ENCODE measurements at regions not wholly inside any gene's neighbourhood (a gene's known extent, or its start where the extent isn't known, plus 50 kb on each side); places are given as distances from the start of the nearest gene placed in this dataset.
"Not testable (repeated sequence)": the region's sequence is repeated elsewhere in the genome, so short reads cannot be mapped to it uniquely, and the experiment has no call there.

DNA sequence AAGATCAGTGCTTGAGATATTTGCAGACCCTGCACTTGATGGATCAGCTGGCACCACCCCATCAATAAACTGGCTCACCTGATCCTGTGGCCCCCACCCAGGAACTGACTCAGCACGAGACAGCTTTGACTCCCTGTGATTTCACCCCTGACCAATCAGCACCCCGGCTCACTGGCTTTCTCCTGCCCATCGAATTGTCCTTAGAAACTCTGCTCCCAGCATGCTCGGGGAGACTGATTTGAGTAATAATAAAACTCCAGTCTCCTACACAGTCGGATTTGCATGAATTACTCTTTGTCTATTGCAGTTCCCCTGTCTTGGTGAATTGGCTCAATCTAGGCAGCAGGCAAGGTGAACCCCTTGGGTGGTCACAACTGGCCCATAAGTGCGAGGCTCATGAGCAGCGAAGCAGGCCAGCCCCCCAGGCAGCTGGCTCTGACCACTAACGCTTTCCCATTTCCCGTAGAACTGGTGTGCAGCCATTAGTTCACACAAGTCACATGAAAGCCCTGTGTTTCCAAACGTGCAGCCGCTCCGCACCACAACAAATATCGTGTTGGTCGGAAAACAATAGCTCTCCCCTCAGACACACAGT lies 79.6 kb downstream of the RSPH3 start:
- DNase-seq, result no peak

DNA sequence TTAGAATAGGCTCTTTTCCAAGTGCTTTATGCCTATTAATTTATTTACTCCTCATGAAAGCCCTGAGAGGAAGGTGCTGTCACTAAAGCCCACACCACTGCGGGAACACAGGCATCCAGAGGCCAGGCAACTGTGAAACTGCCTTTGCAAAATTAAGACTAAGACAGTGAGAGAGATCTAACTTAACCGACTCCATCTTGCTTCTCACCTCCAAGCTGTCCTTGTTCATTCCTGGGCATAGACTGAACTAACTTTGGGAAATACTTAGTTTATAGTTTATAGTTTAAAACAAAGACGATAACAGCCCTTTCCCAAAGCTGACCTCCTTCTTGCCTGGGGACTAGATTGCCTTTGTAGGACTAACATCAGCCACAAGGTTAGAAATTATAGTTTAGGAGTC lies 80.1 kb downstream of the RSPH3 start:
- no peak for DNase-seq

DNA sequence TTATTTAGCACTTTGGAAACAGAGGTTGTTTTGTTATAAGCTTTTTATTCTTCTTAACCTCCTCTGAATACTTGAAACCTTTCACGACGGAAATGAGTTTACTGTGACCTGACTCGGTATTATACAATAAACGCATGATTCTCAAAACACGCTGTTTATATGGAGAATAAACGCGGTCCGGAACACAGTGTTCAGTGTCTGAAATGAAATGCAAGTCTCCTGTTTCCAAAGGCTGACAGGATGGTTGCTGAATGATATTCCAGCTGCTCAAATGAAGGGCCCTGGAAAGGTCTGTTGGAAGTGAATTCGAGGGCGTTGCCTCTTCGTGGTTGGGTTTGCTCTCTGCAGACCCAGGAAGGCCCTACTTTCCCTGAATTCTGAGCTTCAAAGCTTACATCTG lies 83.4 kb downstream of the RSPH3 start:
- DNase-seq, result no peak

DNA sequence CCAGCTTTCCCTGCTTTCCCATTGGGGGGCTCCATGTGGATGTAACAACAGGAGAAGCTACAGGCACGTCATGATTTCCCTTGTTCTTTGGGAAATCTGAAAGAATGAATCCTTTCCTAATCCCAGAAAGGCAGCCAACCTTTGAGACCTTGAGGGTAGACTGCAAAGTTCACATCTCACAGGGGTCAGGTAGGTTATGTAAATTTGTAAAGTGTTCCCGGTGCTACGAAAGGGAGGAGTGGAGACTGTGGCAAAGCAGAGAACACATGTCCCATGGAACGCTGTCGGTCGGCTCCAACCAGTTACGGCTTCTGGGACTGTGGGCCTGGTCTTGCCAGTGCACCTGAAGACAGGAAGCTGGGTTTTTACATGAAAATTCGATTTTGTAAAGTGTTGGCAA lies 85.1 kb downstream of the RSPH3 start:
- no peak for DNase-seq

DNA sequence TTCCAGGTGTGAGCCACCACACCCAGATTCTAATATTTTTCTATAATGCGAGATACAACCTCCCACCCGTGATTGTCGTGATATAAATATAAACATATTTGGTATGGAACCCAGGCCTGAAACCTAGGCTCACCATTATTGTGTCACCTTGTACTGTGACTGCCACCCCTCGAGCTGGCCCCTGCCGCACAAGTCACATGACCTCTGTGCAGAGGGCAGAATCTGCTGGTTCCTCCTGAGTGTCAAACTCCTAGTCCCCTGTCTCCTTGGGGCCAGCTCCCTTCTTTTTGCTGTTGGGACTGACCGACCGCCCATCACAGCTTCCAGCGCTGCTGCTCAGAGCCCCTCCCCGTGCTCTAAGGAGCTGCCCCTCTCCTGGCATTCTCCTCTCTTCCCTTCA lies 86.4 kb downstream of the RSPH3 start:
- no peak for DNase-seq

DNA sequence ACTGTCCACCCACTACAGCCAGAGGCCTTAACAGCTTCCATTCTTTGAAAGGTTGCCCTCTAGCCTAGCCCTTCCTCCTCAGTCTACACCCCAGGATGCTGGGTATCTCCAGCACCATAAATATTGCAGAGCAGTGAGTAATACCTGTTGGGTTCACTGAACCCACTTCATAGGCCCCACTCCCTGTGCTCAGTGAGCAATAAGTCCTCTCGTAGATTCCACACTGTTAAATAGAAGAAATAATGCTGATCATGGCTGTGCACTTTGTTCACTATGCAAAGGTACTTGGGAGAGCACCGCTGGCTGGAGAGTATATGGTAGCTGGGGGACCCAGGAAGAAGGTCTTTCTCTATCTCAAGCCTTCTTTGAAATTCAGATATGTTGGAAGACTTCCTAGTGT lies 87.3 kb downstream of the RSPH3 start:
- DNase-seq, result peak; percentile 10

DNA sequence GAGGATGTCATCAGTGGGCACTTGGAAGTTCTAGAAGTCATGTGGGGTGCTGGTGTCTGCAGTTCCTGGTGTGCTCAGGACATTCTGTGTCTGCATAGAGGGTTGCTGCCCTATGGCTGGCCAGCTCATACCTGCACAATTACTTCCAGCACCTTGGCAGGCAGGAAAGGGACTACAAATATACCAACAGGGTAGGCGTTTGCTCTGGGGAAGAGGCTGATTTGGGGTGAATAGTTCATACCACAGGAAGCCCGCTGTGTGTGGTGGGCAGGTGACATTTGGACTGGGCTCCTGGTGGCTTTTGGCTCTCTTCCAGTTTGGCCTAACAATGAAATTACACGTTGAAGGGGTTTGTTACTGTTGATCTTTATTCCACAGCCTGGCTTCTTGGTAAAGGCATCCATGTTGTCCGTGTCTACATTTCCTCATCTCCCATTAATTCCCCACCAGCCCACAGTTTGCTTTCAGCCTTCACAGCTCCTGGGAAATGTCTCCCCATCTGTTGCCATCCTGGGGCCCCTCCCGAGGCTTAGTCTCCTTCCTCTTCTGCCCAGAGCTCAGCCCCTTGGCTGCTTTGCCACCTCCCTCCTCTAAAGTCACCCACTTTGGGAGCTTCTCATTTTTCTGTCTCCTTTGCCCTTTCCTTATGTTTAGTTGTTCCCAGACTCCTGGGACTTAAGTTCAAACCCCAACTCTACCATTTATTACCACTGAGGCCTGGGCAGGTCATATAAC lies 88.1 kb downstream of the RSPH3 start:
- peak; percentile 23 for DNase-seq

DNA sequence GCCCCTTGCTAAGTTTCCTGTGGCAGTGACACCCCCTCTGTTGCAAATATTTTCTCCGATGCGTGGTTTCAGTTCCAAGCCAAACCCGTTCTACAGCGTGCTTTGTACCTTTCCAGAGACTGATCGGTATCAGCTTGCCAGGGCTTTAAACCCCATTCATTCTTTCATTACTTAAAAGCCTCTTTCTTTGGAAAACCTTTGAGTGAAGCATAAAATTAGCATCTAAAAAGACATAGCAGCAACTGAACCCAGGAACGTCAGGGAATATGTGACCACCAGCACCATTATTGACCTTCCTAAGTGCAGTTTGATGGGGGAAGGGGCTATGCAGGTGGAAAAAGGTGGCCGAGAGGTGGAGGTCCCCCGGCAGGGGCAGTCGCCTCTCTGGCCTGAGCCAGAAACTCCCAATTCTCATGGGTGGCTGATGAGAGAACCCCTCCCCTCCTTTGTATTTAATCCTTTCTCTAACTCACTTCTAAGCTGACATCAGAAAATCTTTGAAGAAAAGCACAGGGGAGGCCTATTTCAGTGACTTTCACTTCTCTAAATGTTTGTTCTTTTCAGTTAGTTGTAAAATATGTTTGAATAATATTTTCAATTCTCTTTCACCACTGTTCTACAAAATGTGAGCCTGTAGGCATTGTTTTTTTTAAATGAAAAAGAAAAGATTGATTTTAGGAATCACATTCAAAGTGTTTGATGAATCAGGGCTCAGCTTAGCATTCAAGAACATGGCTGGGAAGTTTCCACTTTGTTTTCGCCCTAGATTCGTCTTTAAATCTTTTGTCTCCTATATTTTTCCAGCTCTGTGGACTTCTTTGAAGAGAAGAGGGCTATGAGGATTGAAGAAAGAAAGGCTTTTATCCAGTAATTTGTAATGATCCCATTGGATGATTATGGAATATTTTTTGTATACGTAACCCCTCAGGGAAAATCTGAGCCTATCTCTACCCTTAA lies 89.2 kb downstream of the RSPH3 start:
- peak; percentile 17 for DNase-seq

DNA sequence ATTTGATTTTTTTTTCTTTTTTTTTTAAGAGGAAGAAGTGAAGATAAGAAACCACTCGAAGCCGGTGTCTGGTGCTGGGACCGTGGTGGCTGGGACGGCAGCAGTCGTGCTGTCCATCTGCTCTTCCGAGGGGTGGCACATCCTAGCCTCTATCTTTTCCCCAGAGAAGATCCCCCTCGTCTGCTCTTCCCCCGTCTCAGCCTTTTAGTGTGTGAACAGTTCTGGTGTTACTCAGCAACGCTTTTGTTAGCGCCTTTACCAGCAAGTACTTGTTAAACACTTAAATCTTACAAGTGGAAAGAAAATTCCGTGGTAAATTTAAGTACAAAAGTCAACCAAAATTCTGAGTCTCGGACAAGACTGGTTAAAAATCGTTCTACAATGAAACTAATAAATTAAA lies 90.1 kb downstream of the RSPH3 start:
- DNase-seq, result no peak

DNA sequence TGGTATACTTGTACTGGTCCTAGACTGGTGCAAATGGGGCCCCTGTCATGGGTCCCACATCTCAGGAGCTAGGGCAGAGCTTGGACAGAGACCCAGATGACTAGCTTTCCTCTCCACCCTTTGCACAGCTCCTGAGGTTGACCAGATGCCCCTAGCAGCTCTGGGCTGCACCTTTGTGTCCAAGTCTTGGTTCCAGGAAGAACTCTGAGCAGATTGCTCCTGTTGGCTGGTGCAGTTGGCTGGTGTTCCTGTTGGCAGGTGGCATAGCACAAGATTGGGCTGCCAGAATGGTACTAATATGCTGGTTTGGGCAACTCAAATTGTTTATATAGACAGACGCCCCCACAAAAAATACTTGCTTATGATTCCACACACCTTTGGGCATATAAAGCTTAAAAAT lies 89.4 kb upstream of the EZR start:
- no peak for DNase-seq

DNA sequence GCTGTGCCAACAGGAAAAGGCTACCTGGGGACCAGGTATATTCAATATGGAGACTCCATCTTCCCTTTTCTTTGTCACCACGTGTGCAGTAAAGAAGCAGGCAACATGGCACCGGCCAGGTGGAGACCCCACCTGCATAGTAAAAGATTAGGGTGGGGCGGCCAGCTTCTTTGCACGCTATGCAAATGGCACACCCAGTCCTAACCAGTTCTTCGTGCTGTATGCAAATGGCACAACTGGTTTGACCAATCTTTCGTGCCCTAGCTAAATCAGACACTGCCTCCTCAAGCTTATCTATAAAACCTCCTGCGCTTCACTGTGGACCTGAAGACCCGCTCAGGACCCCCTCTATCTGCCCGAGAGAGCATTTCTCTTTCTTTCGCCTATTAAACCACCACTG lies 88.8 kb upstream of the EZR start:
- DNase-seq, result no peak

DNA sequence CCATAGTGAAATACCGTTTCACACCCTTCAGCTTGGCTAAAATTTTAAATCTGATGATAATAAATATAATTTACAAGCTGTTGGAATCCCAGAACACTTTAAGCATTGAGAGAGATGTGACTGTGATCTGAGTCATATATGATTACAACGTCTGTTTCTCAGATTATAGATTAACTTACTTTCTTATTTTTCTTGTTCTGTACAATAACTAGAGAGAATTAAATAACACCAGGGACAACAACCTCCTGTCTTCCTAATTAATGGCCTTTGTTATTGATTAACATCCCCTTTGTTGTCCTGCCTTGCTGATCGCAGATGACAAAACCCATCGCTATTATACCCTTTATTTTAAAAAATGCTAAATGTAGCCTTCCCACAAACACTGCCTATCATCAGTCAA lies 87.8 kb upstream of the EZR start:
- no peak for DNase-seq

DNA sequence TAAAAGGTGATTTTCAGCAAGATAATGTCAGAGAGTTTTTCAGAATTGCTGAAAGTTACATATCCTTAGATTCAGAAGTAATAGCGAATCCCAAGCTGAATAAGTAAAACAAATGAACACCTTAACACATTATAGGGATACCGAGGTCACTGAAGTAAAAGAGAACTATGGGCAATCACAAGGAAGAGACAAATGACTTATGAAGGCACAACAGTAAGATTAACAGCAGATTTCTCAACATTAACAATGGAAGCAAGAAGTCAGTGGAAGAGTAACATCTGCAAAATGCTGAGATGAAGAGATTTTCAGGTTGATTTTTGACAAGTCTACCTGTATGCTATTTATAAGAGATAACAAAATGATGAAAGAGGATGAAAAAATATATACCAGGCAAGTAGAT lies 86.1 kb upstream of the EZR start:
- no peak for DNase-seq

DNA sequence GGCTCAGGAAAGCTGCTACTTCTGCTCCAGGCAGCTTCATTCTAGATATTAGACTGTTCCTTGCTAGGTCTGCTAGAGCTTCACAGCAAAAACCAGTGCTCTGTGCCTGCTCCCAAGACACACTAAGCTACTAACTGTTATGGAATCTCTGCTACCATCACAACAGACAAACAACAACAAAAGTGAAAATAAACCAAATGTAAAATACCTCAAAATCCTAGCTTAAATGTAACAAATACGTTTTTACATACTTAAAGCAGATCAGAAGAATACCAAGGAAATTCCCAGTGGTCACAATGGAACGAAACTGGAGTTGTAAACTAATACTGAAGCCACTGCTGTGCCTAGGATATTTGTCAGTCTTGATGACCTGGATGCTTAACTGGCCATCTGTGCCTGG lies 84.6 kb upstream of the EZR start:
- DNase-seq, result no peak

DNA sequence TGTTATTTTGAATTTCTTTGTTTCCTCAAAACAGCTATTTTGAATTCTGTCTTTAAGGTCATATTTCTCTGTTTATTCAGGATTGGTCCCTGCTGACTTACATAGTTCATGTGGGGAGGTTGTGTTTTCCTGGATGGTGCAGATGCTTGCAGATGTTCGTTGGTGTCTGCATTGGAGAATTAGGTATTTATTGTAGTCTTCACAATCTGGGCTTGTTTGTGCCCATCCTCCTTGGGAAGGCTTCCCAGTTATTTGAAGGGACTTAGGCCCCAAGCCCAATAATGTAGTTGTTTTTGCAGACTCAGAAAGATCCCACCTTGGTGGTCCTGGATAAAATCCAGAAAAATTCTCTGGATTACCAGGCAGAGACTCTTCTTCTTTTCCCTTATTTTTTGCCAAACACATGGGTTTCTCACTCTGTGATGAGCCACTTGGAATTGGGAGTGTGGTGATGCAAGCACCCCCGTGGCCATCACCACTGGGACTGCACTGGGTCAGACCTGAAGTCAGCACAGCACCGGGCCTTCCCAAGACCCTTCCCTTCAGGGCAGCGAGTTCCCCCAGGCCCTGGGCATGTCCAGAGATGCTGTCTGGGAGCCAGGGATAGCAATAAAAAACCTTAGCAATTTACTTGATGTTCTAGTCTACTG lies 81.6 kb upstream of the EZR start:
- DNase-seq, result no peak

DNA sequence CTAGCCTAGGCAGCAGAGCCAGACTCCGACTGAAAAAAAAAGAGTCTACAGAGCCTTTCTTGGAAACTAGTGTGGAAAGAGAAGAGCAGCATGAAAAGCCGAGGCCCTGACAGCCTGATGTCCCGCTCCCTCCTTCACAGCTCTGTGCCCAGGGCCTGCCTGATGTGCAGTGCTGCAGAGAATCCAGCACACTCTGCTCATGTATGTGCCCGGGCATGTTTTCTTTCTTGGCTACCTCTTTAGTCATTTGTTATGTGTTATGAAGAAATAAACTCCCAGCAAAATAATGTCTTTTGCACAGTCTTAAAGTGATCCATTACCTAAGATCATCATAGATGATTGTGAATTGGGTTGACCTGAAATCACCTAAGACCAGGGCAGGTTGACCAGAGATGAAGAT lies 78.1 kb upstream of the EZR start:
- DNase-seq, result no peak

DNA sequence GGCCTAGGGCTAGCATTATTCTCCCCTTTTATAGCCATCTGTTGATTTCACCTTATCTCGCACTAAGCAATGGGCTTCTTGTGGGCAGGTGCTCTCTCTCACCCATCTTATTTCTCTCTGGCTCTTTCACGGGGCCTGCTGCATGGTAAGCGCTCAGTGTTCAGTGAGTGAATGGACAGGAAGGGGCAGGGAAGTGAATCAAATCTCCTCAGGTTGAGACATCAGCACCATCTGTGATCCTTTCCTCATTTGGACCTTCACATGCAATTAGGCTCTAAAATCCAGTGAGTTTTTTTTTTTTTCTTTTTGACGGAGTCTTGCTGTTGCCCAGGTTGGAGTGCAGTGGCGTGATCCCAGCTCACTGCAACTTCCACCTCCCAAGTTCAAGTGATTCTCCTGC lies 76.5 kb upstream of the EZR start:
- DNase-seq, result no peak

DNA sequence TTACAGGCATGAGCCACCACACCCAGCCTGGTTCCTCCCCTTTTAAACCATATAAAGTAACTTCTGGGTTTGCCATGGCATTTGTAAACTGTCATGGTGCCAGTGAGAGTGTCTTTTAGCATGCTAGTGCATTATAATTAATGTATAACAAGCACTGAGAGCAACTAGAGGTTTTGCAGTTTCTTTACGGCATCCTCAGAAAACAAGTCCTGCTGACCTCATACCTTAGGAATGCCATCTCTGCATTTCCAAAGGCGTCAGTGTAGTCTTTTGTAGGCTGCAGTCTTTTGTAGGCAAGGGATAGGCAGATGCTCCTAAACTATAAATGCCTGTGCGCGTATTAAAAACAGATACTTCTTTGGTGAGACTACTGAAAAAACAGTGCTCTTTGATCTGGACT lies 75.0 kb upstream of the EZR start:
- no peak for DNase-seq

DNA sequence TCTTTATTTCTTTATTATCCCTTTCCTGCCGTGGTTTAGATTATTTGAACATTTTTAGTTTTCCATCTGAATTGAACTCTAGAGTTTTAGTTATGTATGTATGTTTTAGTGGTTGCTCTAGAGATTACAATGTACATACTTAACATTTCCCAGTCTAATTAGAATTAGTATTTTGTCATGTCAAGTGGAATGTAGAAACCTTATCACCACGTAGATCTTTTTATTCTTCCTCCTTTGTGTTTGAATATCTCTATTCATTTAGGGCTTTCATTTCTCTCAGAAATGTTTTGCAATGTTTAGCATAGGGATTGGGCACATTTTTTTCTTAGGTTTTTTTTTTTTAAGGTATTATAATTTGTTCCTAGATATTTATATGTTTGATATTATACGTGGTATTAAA lies 73.1 kb upstream of the EZR start:
- DNase-seq, result no peak

DNA sequence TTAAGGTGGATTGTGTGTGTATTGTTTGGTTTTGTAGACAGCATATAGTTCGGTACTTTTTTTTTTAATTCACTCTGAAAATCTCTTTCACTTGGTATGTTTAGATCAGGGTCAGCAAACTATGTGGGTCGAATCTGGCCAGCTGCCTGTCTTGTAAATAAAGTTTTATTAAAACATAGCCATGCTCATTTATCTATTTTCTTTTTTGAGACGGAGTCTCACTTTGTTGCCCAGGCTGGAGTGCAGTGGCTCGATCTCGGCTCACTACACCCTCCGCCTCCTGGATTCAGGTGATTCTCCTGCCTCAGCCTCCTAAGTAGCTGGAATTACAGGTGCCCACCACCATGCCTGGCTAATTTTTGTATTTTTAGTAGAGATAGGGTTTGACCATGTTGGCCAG lies 72.4 kb upstream of the EZR start:
- DNase-seq, result not testable (repeated sequence)

DNA sequence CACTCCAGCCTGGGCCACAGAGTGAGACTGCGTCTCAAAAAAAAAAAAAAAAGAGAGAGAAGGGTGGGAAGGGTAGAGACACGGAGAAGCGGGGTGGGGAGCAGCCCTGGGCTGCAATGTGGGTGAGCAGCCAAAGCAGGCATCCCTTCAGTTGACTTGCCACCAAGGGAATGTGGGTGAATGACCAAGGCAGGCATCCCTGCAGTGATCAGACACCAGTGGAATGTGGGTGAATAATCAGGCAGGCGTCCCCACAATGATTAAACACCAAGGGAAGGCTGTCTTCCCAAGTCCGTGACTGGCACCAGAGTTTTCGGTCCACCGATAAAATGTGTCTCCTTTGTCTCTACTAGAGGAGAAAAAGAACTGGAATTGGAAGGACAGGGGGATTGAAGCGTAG lies 69.0 kb upstream of the EZR start:
- DNase-seq, result not testable (repeated sequence)

DNA sequence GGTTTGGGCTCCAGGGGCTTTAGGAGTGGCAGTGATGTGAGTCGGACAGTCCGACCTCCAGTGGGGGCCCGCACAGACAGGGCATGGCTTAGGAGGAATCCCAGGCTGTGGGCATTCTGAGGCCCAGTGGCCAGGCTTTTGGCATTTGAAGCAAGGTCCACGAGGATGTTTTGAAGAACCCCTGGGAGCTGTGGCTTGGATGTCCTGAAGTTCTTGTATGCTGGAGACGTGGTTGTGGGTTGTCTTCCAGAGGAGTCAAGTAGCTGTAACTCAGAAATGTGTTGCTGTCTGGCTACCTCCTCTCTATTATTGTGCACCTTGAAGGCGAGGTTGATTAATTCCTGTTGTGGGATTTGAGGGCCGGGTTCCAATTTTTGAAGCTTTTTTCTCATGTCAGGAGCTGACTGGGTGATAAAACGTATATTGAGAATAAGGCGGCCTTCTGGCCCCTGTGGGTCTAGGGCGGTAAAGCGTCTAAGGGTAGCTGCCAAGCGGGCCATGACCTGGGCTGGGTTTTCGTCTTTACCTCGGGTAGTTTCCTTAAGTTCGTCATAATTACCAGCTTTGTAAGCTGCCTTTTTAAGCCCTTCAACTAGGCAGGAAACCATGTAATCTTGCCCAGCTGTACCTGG lies 67.3 kb upstream of the EZR start:
- DNase-seq, result not testable (repeated sequence)

DNA sequence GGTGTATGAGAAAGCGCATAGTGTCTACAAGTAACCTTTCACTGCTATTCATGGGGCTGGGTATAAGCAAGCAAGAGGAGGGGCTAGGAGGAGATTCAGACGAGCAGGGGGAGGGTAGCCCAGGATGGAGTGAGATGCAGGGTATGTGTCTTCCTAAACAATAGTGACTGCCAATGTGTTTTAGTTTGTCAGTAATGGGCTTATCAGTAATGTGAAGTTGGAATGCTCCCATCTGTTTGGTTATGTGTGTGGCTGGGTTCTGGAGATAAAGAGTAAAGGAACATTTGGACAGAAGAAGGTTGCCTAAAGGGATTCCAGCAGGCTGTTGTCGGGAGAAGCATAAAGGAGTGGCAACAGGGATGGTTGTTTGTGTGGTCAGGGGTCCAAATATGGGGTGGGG lies 62.7 kb upstream of the EZR start:
- DNase-seq, result not testable (repeated sequence)
